ENCODE measurements at regions not wholly inside any gene's neighbourhood (a gene's known extent, or its start where the extent isn't known, plus 50 kb on each side); places are given as distances from the start of the nearest gene placed in this dataset.

- TF ChIP-seq HCFC1 (IDR thresholded peaks at IDR 0.05; ENCODE audit: low read length) (no peak), GABPA (IDR thresholded peaks at IDR 0.05; ENCODE audit: low read depth) (no peak), FOXK2 (IDR thresholded peaks at IDR 0.05) (no peak), NFXL1 (IDR thresholded peaks at IDR 0.05; ENCODE audit: borderline replicate concordance) (no peak), ZNF384 (IDR thresholded peaks at IDR 0.05; ENCODE audit: borderline replicate concordance, low read depth, low read length) (no peak), SMAD1 (IDR thresholded peaks at IDR 0.05; ENCODE audit: low read depth, partially characterized antibody) (no peak), RAD21 (IDR thresholded peaks at IDR 0.05; ENCODE audit: insufficient read depth, low read depth, low read length) (no peak), PML (IDR thresholded peaks at IDR 0.05; ENCODE audit: low read length) (no peak), REST (IDR thresholded peaks at IDR 0.05; ENCODE audit: low read depth, low read length) (no peak)
- TF ChIP-seq, protein P1, sequence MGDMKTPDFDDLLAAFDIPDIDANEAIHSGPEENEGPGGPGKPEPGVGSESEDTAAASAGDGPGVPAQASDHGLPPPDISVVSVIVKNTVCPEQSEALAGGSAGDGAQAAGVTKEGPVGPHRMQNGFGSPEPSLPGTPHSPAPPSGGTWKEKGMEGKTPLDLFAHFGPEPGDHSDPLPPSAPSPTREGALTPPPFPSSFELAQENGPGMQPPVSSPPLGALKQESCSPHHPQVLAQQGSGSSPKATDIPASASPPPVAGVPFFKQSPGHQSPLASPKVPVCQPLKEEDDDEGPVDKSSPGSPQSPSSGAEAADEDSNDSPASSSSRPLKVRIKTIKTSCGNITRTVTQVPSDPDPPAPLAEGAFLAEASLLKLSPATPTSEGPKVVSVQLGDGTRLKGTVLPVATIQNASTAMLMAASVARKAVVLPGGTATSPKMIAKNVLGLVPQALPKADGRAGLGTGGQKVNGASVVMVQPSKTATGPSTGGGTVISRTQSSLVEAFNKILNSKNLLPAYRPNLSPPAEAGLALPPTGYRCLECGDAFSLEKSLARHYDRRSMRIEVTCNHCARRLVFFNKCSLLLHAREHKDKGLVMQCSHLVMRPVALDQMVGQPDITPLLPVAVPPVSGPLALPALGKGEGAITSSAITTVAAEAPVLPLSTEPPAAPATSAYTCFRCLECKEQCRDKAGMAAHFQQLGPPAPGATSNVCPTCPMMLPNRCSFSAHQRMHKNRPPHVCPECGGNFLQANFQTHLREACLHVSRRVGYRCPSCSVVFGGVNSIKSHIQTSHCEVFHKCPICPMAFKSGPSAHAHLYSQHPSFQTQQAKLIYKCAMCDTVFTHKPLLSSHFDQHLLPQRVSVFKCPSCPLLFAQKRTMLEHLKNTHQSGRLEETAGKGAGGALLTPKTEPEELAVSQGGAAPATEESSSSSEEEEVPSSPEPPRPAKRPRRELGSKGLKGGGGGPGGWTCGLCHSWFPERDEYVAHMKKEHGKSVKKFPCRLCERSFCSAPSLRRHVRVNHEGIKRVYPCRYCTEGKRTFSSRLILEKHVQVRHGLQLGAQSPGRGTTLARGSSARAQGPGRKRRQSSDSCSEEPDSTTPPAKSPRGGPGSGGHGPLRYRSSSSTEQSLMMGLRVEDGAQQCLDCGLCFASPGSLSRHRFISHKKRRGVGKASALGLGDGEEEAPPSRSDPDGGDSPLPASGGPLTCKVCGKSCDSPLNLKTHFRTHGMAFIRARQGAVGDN (IDR thresholded peaks at IDR 0.05), result no peak
- TF ChIP-seq, protein P2, sequence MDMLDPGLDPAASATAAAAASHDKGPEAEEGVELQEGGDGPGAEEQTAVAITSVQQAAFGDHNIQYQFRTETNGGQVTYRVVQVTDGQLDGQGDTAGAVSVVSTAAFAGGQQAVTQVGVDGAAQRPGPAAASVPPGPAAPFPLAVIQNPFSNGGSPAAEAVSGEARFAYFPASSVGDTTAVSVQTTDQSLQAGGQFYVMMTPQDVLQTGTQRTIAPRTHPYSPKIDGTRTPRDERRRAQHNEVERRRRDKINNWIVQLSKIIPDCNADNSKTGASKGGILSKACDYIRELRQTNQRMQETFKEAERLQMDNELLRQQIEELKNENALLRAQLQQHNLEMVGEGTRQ (IDR thresholded peaks at IDR 0.05; ENCODE audit: borderline replicate concordance, low read depth, low read length), result no peak
These were observed 128.1 kb downstream of the AIPL1 start (continued) for GRCh38 chr17:6306820-6307219.
